Umbilical cord (tissue), 1 donor: ENCODE measurements at regions not wholly inside any gene's neighbourhood (a gene's known extent, or its start where the extent isn't known, plus 50 kb on each side); places are given as distances from the start of the nearest gene placed in this dataset.
"Not testable (repeated sequence)": the region's sequence is repeated elsewhere in the genome, so short reads cannot be mapped to it uniquely, and the experiment has no call there.

Experiments
- DNase-seq: peaks from one replicate; pipeline ENCODE4 v3.0.0-alpha.2; 2015; ENCODE audit warnings: low spot score

DNA sequence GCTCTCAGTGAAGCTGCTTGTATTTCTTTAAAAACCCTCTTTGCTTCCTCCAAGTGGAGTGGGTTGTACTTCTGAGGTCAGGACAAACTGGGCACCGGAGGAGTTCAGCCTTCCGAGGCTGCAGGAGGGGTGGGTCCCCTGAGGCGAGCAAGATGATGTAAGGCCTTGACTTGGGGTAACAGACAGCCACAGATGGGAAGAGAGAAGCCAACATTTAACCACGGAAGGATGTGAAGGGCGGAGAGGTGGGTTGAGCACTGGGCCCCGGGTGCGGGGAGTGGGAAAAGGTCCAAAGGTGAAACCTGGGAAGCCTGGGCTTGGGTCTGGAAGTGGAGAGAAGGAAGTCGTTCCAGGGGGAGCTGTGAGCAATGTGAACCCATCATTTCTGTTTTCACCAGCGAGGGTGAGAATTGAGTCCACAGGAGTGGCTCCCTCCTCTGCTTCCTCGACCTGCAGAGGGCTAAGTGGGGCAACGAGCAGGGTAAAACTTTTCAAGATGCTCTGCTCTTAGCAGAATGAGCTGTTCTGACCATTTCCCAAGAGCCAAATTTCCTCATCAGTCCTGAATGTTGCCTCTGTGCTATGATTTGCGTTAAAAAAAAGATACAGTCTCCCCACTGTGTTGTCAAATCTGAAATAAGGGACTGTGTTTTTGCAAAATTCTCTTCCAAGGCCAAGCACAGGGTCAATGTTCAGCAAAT, 137.7 kb upstream of the CRHR1 start:
- DNase-seq: no peak

GRCh38 chr17:45648642-45649041, 135.5 kb upstream of the CRHR1 start:
- no peak for DNase-seq

GRCh38 chr17:45649796-45650195, 134.3 kb upstream of the CRHR1 start:
- no peak for DNase-seq

- no peak for DNase-seq
Observed at GRCh38 chr17:45650561-45650960, 133.6 kb upstream of the CRHR1 start.

- no peak for DNase-seq
Observed at GRCh38 chr17:45651145-45651709, 132.9 kb upstream of the CRHR1 start.

- DNase-seq: no peak
Observed at GRCh38 chr17:45653616-45654015, 130.5 kb upstream of the CRHR1 start.

DNA sequence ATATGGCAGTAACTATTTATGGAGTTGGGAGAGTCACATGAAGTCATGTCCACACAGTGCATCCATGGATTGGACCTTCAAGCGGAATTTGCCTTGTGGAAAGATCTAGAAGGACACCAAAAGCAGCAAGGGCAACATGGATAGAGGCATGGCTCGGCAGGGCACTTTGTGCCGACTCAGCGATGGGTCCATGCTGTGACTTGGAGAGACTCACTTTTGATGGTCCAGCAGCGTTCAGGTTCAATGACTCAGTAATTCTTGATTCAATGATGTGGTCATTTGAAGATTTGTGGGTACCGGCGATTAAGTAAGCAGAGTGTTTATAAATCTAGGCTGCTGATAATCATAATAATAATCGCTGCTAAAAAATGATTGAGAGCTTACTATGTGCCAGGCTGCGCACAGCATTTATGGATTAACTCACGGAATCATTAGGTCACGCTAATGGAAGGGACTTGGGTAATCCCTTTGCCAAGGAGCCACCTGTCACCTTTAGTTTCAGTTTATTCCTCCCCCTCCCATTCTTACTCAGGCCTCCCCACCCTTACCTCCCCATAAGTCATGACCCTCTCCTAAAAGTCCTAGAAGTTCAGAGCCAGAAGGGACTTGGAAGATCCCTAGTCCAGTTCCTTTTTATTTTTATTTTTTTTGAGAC, 127.5 kb upstream of the CRHR1 start:
- no peak for DNase-seq

DNA sequence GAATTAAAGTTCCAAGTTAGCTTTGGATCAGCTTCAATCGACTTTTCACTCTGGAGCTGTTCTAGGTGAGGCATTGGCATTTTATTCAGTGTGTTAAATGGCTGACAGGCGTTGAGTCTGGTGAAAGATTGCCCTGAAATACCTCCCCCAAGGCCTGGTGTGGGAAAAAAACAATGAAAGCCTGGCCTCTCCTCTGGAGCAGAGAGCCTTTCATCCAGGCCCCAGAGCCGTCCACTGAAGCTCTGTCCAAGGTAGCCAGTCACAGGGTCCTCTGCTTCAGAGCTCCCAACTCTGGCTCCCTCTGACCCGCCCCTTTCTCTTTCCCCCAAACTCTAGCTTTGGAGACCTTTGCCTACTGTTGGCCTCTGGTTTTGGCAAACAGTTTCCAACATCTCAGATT, 123.6 kb upstream of the CRHR1 start:
- no peak for DNase-seq

- no peak for DNase-seq
Observed at GRCh38 chr17:45662432-45662831, 121.7 kb upstream of the CRHR1 start.

- DNase-seq: no peak
Observed at GRCh38 chr17:45663772-45664171, 120.3 kb upstream of the CRHR1 start.

DNA sequence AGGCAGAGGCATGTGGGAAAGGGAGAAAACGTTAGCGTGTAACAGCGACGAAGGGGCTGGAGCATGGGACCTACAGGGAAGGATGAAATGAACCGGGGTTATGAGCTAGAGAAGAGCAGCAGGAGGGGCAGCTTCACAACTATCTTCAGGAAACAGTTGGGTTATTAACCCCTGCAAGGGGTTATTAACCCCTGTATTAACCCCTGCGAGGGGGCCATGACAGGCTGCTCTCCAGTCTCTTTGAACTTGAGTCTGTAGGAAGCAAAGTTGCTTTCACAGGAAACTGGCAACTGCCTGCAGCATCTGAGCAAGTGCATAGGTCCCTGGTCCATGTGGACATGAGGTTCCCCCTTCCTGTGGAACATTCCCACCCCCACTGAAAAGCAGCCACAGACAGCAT, 119.2 kb upstream of the CRHR1 start:
- no peak for DNase-seq

DNA sequence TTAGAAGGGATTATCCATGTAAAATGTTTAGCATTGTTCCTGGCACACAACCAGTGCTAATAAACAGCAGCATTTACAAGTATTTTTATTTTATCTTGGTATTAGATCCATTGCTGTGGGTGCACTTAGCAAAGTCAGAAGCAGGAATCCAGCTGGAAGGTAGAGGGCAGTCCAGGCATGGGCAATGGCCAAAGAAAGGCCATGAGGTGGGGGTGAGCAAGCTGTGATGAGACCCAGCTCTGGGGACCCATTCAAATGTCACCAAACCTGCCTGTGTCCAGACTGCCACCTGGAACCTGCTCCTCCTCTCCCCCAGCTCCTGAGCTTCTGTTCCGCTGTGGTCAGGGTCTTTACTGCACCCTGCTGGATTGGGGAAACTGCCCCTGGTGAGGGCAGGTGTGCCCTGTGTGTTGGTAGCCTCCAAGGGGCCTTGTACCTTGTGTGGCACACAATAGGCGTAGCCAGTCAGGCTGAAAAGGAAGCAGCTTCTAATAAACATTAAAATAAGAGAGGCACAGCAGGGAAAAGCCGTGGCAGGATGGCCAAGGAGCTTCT, 118.0 kb upstream of the CRHR1 start:
- no peak for DNase-seq

DNA sequence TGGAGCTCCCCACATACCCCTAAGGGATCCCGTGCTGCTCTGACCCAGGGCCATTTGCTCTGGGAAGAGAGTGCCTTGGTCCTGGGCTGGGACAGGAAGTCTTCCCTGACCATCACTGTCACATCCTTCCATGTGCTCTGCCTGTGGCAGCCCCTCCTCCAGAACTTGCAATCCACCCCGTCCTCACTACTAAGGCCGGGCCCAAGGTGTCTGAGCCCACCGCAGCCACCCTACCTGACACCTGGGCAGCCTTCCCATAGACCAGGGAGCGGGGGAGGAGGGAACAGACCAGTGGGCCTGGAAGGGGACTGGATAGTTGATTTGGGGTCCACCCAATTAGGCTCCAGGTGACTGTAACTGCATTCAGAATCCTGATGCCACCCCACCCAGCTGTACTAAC, 117.5 kb upstream of the CRHR1 start:
- no peak for DNase-seq

GRCh38 chr17:45667591-45668171, 116.4 kb upstream of the CRHR1 start:
- DNase-seq: no peak

DNA sequence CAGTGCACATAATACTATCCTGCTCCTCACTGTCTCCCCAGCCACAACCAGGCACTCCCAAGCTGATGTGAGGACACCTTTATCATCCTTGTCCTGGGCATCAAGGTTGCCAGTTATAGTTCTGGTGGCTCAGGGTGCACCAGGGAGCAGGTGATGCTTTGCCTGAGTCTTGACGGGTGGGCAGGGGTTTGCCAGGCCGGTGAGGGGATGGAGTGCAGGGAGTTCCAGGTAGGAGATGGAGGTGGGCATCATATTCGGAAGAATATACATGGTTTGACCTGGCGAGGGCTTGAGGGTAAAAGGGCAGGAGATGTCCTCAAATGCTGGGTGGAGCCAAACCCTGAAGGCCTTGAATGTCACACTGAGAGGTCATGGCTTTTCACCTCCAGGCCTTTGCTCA, 115.8 kb upstream of the CRHR1 start:
- no peak for DNase-seq

GRCh38 chr17:45672301-45672700, 111.8 kb upstream of the CRHR1 start:
- DNase-seq: no peak

- DNase-seq: no peak
Observed at GRCh38 chr17:45672792-45673191, 111.3 kb upstream of the CRHR1 start.

- DNase-seq: not testable (repeated sequence)
Observed at GRCh38 chr17:45673759-45674158, 110.4 kb upstream of the CRHR1 start.

DNA sequence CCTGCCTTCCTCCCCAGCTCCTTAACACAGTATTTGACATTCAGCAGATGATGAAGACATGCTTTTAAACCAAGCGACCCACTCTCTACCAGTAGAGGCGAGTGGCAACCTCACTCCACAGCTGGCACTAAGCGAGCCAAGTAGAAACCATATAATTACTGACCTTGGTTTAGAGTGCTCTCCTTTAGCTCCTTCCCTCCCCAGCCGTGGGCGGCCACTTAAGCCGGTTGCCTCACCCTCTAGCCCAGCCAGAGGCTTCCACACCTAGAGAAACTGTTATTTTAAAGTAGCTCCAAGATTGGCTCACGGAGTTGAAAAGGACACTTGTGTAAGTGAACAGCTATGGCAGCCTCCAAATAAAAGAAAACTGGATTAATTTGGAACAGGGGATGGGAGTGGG, 109.1 kb upstream of the CRHR1 start:
- no peak for DNase-seq

DNA sequence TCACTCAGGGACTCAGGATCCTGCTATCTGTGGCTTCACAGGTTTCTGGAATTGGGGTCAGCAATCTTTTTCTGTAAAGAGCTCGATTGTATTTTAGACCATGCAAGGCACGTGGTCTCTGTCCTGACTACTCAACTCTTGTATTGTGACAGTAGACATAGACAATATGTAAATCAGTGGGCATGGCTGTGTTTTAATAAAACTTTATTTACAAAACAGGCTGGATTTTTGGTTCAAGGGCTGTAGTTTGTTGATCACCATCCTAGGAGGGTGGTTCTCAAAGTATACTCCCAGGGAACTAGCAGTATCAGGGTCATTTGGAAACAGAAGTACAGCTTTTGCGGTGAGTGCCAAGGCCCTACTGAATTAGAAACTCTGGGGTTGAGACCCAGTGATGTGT, 108.2 kb upstream of the CRHR1 start:
- no peak for DNase-seq

- DNase-seq: no peak
Observed at GRCh38 chr17:45676695-45677094, 107.4 kb upstream of the CRHR1 start.

DNA sequence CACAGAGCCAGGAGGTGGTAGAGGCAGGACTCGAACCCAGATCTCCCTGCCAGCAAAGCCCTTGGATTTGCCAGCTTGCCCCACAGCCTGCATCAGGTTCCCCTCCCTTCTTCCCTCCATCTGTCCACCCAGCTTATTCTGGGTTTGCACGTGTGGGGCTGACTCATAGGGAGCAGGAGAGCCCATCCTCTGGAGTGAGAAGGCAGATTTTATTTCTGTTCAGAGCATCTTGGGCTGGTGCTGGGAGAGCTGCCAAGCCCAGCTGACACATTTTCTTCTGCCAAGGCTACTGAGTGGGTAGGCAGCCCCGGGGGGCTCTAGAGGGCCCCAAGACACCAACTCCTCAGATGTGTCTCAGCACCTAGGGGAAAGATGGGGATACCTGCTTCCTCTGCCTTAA, 106.3 kb upstream of the CRHR1 start:
- DNase-seq: no peak

- DNase-seq: no peak
Observed at GRCh38 chr17:45679426-45679825, 104.7 kb upstream of the CRHR1 start.
